HG03520 (cell line): ENCODE measurements at regions not wholly inside any gene's neighbourhood (a gene's known extent, or its start where the extent isn't known, plus 50 kb on each side); places are given as distances from the start of the nearest gene placed in this dataset.

Experiments
- ATAC-seq: cut with Tn5 transposase; IDR thresholded peaks from one replicate; pipeline ENCODE4 v1.9.1; 2021; ENCODE audit warnings: mild to moderate bottlenecking, moderate library complexity; ENCODE audit not compliant: unreplicated experiment

GRCh38 chr20:12020846-12021245 is 103.2 kb downstream of the BTBD3 start:
- no peak for ATAC-seq

DNA sequence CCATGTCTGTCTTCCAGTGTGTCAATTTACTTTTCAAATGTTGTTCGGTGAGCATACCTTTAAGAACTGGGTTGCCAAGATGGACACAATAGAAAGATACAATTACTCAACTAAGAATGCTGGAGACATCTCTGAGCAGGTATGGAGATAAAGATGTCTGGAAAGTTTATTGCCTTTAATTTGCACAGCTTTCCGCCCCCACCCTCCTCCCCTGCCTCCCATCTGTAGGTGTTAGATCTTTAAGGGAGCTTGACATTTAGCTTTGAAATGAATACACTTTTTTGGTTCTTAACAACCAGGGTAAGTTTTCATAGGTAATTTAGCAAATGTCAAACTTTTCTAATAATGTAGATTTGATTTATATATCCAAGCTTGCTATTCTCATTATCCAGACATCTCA is 104.4 kb downstream of the BTBD3 start:
- ATAC-seq, result no peak

- ATAC-seq, result no peak
Observed at GRCh38 chr20:12023194-12023795, 105.6 kb downstream of the BTBD3 start.

DNA sequence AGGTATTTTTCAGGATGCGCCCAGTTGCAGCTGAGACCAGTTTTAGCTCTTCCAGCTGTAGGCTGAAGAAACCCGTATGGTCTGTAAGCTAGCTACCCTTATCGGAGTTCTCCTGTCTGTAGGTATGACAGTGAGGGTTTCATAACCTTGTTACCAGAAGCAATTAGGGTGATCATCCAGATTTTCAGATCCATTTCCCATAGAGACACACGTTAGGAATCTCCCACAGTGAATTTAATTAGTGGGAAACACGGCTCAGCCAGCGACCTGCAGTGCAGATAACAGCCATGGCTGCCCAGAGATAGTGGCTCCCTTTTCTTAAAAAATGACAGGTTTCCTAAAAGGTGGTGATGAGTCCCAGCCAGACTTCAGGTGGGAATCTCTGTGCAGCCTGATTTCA is 111.1 kb downstream of the BTBD3 start:
- ATAC-seq, result no peak

- no peak for ATAC-seq
Observed at GRCh38 chr20:12030470-12030869, 112.8 kb downstream of the BTBD3 start.

DNA sequence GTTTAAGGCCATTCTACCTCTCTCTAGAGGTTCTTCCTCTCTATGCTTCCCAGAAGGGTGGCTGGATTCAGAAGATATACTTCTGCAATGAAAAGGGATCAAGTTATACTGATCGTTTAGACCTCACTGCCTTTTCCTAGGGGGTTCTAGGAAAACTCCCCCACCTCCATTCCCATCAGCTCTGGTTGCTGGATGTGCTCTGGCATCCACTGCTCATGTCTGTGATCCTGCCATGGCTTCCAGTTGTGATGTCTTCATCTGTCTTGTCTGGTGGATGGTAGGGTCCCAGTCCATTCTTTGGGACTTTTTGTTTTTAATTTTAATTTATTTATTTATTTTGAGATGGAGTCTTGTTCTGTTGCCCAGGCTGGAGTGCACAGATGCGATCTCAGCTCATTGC is 118.4 kb downstream of the BTBD3 start:
- ATAC-seq, result no peak

- no peak for ATAC-seq
Observed at GRCh38 chr20:12037521-12037920, 119.8 kb downstream of the BTBD3 start.

DNA sequence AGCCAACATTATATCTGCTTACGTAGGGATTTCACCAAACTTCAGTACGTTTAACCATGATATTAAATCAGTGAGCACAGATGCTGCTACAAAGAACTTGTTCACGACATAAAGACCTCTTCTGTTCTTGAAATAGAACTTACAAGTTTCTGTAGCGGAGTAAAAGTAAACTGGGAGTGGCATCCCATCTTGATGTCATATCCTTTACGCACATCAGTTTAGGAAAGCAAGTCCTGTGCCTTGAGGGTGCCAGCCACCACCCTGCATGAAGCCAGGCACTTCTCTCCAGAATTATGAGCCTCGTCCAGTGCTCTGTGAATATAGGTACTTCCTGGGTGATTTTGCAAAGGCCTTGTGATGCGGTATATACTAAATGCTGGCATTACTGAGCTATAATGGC is 122.6 kb downstream of the BTBD3 start:
- no peak for ATAC-seq

GRCh38 chr20:12044969-12045368 is 127.3 kb downstream of the BTBD3 start:
- no peak for ATAC-seq

GRCh38 chr20:12047838-12048432 is 130.2 kb downstream of the BTBD3 start:
- ATAC-seq, result no peak

DNA sequence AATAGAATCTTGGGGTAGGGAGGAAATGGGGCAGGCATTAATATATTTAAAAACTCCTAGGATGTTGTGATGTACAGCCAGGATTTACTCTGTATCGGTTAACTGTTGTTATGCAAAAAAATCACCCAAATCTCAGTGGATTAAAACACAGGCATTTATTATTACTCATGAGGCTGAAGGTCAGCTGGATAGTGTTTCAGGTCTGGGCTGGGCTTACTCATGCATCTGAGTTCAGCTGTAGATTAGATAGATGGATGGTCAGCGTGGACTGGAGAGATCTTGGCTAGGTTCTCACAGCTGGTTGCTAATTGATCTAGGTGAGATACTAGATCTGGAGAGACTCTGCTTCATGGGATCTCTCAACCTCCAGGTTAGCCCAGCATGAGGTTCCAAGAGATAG is 131.4 kb downstream of the BTBD3 start:
- ATAC-seq, result no peak

DNA sequence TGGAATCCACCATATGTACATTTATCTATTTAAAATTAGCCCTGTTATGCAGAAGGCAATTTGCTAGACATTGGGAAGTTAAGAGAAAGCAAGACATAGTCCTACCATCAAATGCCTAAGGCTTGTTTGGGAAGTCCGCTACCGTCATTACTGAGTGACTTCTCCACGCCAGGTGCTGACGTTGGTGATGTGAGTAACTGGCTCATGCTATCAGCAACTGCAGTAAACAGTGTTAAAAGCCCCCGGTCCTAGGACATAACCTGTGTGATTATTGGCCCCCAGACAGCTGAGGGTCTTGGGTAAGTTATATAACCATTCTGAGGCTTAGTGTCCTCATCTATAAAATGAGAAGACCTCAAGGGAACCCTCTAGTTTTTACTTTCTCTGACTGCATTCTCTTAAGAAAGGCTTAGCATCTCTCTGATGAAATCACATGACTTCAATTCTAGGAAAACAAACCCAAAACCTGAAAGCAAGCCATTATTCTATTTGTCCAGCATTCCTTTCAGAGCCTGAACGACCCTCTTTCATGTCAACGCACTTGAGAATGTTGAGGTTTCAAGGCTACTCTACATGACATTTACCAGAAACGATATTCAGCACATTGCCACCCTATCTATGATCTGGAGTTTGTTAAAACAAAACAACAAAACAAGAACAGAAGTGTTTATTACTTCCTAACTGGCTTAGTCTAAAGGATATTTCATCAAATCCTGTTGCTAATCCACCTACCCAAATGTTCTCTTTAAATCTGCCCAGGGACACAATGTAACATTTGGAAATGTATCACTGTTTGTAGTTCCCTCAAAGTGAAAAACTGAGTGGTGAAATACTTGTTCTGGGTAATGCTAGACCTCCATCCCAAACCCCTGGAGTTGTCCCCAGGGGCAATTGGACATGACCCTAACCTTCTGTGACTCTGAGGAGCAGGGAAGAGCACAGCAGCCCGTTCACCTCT is 133.8 kb downstream of the BTBD3 start:
- ATAC-seq, result no peak

GRCh38 chr20:12053353-12053752 is 135.7 kb downstream of the BTBD3 start:
- ATAC-seq, result no peak

DNA sequence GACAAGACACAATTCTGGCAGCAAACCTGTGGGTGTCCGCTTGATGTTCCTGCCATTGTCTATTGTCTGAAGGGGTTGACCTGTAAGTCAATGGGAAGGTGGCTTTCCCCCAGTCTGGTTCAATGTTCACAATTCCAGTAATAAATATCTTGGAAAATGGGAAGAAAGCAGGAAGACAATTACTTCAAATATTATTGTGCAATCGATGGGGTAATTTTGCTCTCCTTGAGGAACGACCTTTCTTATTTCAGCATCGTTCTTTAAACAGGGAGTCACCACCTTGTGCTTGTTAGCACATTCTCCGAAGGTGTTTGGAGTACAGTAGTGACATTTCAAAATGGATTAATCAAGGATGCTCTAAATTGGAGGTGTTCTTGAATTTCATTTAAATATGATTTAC is 136.9 kb downstream of the BTBD3 start:
- ATAC-seq, result no peak

DNA sequence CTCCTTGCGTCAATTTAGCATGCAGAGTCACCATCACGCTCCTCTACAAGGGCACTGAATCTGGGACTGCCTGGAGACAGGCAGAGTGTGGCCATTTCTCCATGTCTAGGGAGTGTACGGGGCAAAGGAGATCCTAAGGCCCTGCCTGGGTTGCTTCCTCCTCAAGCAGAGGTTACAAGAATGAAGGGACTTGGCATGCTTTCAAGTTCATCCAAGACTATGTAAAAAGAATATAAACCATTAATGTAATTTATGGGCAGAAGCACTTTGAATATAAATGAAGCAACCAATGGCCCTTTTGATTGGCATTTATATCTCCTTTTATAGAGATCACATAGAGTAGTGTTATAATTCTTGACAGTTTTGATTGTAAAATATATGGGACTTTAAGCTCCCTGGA is 137.5 kb downstream of the BTBD3 start:
- no peak for ATAC-seq

DNA sequence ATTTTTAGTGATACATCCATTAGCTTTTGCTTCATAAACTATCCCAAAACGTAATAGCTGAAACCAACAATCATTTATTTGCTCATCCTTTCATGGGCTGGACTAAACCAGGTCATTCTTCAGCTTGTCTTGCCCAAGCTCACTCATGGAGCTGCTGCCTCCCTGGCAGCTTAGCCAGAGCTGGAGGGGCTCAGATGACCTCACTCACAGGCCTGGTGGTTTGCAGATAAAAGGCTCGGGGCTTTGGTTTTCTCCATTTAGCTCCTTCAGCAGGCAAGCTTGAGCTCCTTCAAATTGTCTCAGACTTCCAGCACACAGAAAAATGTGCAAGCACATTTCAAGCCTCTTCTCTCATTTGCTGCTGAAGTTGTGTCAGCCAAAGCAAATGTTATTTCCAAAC is 139.1 kb downstream of the BTBD3 start:
- no peak for ATAC-seq

DNA sequence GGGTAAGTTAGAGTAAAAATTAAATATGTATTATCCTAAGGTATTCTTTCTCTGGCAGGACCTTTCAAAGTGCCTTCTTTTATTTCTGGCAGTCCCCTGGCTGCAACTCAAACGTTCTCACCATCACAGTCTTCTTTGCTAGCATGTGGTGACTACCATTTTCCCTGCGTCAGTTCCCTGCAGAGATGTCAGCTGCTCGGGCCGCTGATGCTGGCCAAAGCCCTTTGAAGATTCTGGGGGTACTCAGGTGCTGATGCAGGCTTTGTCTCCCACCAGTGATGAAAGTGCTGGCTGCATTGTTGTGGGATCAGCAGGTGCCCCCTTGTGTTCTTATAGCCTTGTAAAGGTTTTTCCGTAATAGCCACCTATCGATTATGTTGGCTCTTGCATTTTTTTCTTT is 140.1 kb downstream of the BTBD3 start:
- ATAC-seq, result no peak

DNA sequence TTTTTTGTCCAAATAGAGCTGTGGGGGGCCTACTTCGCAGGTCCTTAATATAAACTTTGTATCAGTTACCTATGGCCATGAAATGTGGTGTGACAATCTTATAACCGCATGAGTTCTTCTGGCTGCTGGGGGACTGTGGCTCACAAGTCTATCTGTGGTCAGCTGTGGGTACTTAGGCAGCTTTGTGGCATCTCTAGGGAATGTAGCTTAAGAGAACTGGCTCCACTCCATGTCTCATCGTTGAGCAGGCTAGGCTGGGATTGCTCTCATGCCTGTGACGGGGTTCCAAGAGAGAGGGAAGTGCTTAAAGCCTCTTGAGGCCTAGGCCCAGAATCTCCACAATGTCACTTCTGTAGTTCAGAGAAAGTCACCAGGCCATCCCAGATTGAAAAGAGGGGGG is 140.5 kb downstream of the BTBD3 start:
- no peak for ATAC-seq

DNA sequence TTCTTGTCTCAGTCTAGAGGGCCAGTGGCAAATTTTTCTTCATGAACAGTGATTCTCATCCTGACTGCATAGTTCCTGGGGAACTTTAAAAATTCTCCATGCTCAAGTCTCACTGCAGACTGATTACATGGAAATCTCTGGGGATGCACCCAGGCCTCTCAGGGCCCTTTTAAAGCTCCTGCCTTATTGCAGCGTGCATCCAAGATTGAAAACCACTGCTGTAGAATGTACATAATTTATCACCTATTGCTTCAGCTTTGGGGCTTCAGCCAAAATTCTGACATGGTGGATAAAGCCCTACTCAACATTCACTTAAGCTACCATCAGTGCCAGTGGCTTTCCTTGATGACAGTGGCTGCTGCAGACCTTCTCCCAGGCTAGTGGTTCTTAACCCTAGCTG is 143.8 kb downstream of the BTBD3 start:
- ATAC-seq, result no peak

DNA sequence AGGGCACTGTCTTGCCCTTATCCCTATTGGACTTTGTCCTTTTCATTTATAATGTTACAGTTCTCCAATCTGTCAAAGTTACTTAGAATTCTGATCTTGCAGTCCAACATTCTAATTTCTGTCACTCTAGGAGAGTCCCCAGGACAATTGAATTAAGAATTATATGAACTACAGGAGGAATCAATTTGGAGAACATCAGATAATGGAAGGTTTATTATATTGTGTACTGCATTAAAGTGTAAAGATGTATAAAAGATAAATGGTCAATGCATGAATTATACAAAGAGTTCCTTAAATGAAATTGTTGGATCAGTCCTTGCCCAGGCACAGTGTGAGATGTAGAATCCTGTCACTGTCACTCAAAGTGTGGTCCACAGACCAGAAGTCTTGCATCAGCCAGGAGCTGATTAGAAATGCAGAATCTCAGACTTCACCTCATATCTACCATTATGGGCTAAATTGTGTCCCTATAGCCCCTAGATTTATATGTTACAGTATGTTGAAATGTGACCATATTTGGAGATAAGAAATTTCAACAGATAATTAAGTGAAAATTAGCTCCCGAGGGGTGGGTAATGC is 145.5 kb downstream of the BTBD3 start:
- ATAC-seq, result no peak

- no peak for ATAC-seq
Observed at GRCh38 chr20:12064540-12064939, 146.8 kb downstream of the BTBD3 start.

- no peak for ATAC-seq
Observed at GRCh38 chr20:12067686-12068085, 150.0 kb downstream of the BTBD3 start.
